ENCODE measurements at regions not wholly inside any gene's neighbourhood (a gene's known extent, or its start where the extent isn't known, plus 50 kb on each side); places are given as distances from the start of the nearest gene placed in this dataset.

- ChIA-PET POLR2A (no interaction called here), CTCF (interaction anchor here (1.2 kb wide), 1 partner anchor 30 kb away, joined by 3 read pairs; no protein-coding TSS in a partner anchor)
- no peak for TF ChIP-seq CTCF (IDR thresholded peaks at IDR 0.05; ENCODE audit: control extremely low read depth, extremely low read depth, low read depth, missing control alignments)
- DNase-seq (ENCODE audit: extremely low spot score) = no peak
Measured at GRCh38 chr2:16188261-16188890, 248.0 kb downstream of the MYCN start.

GRCh38 chr2:16187482-16187817 is 247.1 kb downstream of the MYCN start:
- no peak for TF ChIP-seq CTCF (IDR thresholded peaks at IDR 0.05; ENCODE audit: control extremely low read depth, extremely low read depth, low read depth, missing control alignments)
- CTCF ChIA-PET = interaction anchor here (1.2 kb wide), 1 partner anchor 31 kb away, joined by 3 read pairs; no protein-coding TSS in a partner anchor

GRCh38 chr2:16186661-16187481 is 246.5 kb downstream of the MYCN start:
- TF ChIP-seq CTCF (IDR thresholded peaks at IDR 0.05; ENCODE audit: control extremely low read depth, extremely low read depth, low read depth, missing control alignments) = no peak
- no peak for DNase-seq (ENCODE audit: extremely low spot score)
- ChIA-PET POLR2A (no interaction called here), CTCF (interaction anchor here (1.2 kb wide), 1 partner anchor 32 kb away, joined by 3 read pairs; no protein-coding TSS in a partner anchor)

More at GRCh38 chr2:16187482-16187817, 247.1 kb downstream of the MYCN start:
- POLR2A ChIA-PET = no interaction called here
- DNase-seq (ENCODE audit: extremely low spot score) = no peak

DNA sequence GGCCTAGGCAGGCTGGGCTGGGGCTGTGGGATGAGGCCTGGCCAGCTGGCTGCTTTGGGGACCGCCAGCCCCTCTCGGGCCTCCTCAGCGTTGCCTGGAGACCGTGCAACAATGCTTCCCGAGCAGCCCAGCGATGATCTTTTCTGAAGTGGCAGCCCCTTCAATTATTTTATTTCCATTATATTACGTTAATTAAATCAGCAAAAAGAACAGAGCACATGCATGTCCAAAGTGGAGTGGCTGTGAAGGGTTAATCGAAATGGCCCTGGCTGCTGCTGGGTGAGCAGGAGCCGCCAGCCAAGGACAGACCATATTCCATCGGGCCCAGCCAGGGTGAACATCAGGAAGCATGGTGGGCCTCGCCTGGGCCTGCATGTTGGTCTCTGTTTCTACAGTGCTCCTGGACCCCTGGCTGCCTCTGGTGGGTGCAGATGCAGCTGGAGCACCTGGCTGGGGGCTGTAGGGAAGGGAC is 245.5 kb downstream of the MYCN start:
- POLR2A ChIA-PET = no interaction called here
- CTCF ChIA-PET = no interaction called here
- no peak for DNase-seq (ENCODE audit: extremely low spot score)
- no peak for TF ChIP-seq CTCF (IDR thresholded peaks at IDR 0.05; ENCODE audit: control extremely low read depth, extremely low read depth, low read depth, missing control alignments)

GRCh38 chr2:16184945-16185660 is 244.8 kb downstream of the MYCN start:
- TF ChIP-seq CTCF (IDR thresholded peaks at IDR 0.05; ENCODE audit: control extremely low read depth, extremely low read depth, low read depth, missing control alignments) = no peak
- no peak for DNase-seq (ENCODE audit: extremely low spot score)
- ChIA-PET CTCF (no interaction called here), POLR2A (no interaction called here)

DNA sequence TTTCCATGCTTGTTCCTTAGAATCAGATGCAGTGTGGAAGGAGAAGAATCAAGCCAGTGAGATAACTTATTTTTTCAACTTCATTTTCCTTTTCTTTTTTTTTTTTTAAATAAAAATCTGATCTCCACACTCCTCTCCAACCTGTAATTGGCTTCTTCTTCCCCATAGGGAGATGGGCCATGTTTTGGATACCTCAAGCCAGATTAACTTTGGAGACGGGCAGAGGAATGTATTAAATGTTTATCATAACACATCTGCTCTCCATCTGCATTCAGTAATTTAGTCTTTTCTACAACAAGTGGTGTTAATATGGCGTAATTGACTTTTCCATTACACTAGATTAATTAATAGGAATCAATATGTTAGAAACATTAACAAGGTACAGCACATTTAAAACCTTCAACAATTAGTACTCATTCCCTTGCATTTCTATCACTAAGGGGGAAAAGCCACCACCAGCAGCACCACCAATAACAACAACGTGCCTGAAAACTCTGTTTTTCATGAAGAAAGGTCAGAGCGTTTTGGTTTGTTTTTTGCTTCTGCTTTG is 244.1 kb downstream of the MYCN start:
- no peak for DNase-seq (ENCODE audit: extremely low spot score)
- ChIA-PET CTCF (no interaction called here), POLR2A (no interaction called here)
- TF ChIP-seq CTCF (IDR thresholded peaks at IDR 0.05; ENCODE audit: control extremely low read depth, extremely low read depth, low read depth, missing control alignments) = no peak

All from GM10248 (cell line).